GM21825 (cell line): ENCODE measurements at regions not wholly inside any gene's neighbourhood (a gene's known extent, or its start where the extent isn't known, plus 50 kb on each side); places are given as distances from the start of the nearest gene placed in this dataset.
"Not testable (repeated sequence)": the region's sequence is repeated elsewhere in the genome, so short reads cannot be mapped to it uniquely, and the experiment has no call there.

ENCODE experiments used
- ATAC-seq: cut with Tn5 transposase; IDR thresholded peaks from one replicate; pipeline ENCODE4 v1.9.1; 2021; ENCODE audit warnings: mild to moderate bottlenecking, moderate library complexity; ENCODE audit not compliant: unreplicated experiment

GRCh38 chr2:215565897-215566296, 130.0 kb upstream of the FN1 start:
- no peak for ATAC-seq

- ATAC-seq = no peak
Observed at GRCh38 chr2:215557701-215558100, 121.8 kb upstream of the FN1 start.

DNA sequence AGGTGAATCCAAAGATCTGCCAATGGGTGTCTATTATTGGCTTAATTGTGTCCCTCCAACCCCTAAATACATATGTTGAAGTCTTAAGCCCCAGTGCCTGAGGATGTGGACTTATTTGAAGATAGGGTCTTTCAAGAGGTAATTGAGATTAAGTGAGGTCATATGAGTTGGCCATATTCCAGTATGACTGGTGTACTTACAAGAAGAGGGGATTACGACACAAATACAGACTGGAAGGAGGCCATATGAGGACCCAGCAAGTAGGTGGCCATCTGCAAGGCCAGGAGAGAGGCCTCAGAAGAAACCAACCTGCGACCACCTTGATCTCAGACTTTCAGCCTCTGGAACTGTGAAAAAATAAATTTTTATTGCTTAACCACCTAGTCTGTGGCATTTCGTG, 121.1 kb upstream of the FN1 start:
- ATAC-seq = no peak

GRCh38 chr2:215554689-215555498, 119.0 kb upstream of the FN1 start:
- no peak for ATAC-seq

DNA sequence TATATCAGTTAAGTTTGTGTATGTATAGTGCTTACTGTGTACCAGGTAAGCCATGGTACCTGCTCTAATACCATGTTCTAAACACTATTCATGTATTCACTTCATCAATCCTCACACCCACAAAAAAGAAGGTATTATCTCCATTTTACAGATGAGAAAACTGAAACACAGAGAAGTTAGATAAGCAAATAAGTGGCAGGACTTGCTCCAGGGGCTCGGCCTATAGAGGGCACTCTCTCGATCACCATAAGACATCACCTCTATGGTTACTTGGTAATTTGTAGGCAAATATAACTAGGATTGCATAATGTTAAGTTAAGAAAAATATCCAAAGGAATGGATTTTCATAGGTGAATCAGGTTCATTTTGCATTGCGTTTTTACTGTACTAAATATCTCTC, 118.1 kb upstream of the FN1 start:
- ATAC-seq = no peak

DNA sequence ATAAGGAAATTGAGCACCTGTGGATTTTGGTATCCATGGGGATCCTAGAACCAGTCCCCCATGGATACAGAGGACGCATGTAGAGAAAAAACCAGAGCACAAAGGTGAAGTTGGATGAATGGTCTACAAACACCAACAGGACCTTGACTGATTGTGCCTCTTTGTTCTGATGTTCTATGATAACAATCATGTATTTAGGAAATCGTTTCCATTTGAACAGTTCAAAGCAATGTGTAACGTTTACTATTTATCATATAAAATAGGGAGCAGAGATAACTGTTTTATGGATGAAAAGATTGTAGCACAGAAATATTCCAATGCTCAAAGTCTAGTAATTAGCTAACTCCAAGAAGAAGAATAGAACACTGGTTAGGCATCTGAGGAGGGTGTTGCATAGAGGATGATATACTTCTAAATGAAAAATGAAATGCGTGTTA, 116.3 kb upstream of the FN1 start:
- ATAC-seq = no peak

- ATAC-seq = no peak
Observed at GRCh38 chr2:215550331-215550730, 114.5 kb upstream of the FN1 start.

DNA sequence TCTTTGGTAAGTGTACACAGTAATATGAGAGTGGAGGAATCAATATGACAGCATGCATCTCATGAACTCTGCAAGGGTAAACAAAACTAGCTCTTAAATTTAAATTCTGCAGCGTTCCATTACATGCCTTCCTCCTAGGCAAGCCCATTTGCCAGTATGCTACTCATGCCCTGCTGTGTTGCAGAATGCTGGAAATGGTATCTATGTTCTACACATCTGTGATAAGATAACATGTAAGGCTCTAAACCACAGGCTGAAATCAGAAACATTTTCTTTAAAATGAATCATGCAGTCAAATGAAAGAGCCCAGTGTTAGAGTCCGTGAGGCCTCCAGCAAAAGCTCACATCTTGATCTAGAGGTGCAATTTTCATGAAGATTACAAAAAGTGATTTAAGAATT, 112.8 kb upstream of the FN1 start:
- ATAC-seq = no peak

DNA sequence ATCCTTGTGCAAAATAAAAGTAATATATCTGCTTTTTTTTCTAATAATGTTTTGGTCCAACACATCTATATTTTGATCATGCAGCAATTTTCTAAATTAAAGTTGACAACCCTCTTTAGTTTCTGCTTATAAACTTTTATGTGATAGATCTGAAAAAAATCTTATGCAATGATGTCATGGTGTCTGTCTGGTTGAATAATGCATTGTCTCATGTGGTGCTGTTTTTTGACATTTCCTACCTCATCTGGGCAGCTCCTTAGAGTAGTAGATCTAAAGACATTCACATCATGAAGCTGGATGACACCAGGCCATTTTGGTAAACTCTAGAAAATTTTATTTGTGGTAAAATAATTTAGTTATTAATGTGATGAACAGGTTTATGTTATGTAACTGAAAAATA, 106.8 kb upstream of the FN1 start:
- no peak for ATAC-seq

DNA sequence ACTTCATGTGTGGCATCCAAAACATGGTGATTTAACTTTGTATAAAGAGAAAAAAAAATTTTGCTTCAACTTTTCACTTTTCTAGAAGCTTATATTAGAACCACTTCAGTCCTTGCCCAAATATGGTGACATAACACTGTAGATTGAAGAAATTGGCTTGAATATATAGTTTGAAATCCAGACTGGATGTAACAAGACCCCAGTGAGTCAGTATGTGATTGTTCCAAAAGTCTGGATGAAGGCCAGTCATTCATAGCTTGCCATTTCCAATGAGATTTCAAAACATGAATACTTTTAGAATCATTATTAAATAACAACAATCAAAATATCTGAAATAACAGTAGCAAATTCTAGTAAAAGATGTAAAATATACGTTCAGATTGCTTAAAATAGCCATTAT, 104.8 kb upstream of the FN1 start:
- no peak for ATAC-seq

DNA sequence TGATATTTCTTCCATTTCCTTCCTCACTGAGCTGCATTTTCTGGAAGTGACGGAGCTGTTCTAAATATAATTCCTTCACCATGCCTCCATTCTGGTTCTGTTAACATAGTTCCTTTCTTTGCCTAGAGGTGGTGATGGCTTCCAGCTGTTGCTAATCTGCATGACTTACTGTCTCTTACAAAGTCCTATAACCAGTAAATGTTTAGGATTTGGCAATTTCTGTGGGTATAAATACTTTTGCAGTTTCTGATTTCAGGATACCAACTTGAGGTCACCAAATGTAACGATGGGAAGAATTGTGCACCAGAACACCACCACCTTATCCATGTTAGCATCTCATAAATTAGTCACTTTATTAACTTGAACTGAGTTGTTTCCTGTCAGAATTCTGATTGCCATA, 101.7 kb upstream of the FN1 start:
- no peak for ATAC-seq

- no peak for ATAC-seq
Observed at GRCh38 chr2:215536510-215536909, 100.6 kb upstream of the FN1 start.

DNA sequence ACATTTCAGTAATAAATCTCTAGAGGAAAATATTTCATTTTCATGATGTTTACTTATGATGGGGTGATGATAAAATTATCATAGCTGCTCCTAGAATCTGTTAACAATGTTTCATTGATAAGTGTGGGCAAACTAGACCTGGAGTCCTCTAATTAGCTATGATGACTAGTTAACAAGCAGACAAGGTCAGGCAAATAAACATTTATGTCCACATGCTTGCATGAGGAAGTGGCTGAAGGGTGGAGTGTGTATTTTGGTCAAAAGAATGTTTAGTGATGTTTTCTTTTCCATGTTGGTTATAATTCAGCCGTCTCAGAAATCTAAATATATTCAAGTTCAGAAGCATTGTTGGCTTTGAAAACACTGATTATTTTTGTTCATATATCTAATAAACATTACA, 99.9 kb upstream of the FN1 start:
- no peak for ATAC-seq

DNA sequence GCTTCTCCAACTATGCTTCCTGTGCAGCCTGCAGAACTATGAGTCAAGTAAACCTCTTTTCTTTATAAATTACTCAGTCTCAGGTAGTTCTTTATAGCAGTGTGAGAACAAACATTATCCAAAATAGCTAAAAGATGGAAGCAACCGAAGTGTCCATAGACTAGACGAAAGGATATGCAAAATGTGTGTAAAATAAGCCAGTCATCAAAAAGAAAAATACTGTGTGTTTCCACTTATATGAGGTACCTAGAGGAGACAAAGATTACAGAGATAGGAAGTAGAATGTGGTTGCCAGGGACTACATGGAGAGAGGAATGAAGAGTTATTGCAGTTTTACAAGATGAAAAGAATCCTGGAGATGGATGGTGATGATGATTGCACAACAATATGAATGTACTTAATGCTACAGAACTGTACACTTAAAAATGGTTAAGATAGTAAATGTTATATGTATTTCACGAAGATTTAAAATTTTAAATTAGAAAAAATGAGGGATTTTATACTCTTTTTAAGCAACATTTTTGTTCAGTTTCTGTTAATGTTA, 99.3 kb upstream of the FN1 start:
- no peak for ATAC-seq

DNA sequence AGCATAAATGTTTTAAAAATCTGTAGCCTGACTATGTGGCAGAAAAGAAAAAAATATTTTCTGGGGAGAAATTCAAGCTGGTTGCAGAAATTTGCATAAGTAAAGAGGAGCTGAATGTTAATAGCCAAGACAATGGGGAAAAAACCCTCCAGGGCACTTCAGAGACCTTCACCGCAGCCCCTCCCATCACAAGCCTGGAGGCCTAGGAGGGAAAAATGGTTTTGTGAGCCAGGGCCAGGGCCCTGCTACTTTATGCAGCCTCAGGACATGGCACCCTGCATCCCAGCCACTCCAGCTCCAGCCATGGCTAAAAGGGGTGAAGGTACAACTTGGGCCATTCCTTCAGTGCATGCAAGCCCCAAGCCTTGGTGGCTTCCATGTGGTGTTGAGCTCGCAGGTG, 97.8 kb upstream of the FN1 start:
- not testable (repeated sequence) for ATAC-seq

DNA sequence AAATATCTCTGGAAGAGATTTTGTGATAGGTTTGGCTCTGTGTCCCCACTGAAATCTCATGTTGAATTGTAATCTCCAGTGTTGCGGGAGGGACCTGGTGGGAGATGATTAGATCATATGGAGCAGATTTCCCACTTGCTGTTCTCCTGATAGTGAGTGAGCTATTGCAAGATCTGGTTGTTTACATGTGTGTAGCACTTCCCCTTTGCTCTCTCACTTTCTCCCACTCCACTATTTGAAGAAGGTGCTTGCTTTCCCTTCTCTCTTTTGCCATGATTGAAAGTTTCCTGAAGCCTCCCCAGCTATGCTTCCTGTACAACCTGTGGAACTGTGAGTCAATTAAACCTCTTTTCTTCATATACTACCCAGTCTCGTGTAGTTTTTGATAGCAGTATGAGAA, 97.0 kb upstream of the FN1 start:
- no peak for ATAC-seq

DNA sequence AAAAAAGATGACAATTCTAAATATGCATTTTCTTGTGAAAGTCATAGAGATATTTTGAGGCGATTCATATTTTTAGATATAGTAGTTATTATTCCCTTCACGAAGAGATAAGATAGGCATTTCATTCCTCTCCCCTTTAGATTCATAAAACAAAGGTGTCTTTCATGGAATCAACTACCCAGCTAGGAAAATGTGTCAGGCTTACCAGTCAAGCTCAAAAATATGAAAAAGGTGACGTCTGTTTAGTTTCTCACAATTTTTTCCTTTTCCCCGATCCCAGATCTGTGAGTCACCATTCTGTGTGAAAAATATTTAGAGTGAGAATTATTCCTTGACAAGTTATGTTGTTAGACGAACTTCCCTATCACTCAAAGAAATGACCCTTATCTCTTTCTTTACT, 95.4 kb upstream of the FN1 start:
- no peak for ATAC-seq

DNA sequence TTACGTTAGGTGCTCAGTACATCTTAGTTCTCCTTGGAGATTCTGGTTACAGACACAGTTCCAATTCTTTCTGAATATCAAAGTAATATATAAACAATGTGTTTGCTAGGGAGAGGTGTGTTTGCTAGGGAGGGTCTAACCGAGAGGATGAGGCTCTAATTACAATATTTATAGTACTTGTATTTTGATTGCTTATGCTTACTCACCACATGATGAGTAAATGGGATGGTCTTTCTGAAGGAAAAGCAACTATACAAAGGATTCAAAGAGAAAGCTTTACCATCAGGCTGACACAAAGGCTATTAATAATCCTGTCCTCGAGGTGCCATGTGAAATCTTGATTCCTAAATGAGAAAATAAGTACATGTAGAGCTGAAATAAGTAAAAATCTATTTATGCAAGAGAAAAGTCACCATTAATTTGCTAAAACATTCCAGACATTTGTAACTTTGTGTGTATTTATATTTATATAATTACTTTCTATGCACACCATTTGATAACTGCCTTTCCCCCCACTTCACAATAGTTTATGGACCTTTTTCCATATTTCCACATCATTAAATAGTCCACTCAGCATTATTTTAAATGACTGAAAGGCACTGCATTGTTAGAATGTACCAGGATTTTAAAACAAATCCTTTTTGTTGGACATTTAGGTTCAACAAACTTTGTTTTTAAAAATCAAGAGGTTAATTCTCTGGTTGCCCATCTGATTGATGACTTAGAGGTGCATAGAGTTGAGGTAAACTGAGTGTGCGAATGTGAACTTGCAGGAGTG, 94.5 kb upstream of the FN1 start:
- ATAC-seq = no peak

DNA sequence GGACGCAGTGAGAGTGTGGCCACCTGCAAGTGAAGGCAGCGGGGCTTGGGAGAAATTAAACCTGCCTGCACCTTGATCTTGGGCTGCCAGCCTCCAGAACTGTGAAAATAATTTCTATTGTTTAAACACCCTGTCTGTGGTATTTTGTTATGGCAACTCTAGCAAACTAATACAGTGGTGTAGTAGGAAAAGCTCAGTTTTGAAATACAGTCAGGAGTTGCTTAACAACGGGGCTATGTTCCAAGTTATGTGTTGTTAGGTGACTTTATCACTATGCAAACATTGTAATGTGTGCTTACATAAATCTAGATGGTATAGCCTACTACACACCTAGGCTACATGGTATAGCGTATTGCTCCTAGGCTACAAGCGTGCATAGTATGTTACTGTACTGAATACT, 93.4 kb upstream of the FN1 start:
- ATAC-seq = no peak

- ATAC-seq = no peak
Observed at GRCh38 chr2:215528555-215528954, 92.7 kb upstream of the FN1 start.

DNA sequence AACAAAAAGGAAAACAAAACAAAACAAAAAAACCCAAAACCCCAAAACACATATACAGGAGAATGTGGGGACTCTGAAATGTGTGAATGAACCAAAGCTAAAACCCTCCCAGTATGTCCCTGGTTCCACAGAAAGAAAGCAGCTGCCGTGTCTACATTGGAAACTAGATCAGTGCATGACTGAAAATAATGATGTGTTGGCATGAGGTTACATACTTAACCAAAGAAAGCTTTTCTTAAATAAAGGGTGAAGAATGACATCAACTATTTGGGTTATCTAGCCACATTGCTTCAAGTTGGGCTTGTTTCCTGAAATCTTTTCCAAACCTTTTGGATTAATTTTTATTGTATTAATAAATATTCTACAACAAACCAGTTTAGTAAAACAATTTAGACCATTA, 91.9 kb upstream of the FN1 start:
- no peak for ATAC-seq

GRCh38 chr2:215526341-215526740, 90.5 kb upstream of the FN1 start:
- no peak for ATAC-seq
